ENCODE measurements at regions not wholly inside any gene's neighbourhood (a gene's known extent, or its start where the extent isn't known, plus 50 kb on each side); places are given as distances from the start of the nearest gene placed in this dataset.

- TF ChIP-seq CTCF (IDR thresholded peaks at IDR 0.05 in 4 of 5, conservative IDR thresholded peaks at IDR 0.05 in 1 of 5) (no peak), POLR2A (IDR thresholded peaks at IDR 0.05) (no peak)
Measured at GRCh38 chr17:53428913-53429312, 393.8 kb upstream of the KIF2B start.
